Hepatocyte (in vitro differentiated cells): ENCODE measurements at regions not wholly inside any gene's neighbourhood (a gene's known extent, or its start where the extent isn't known, plus 50 kb on each side); places are given as distances from the start of the nearest gene placed in this dataset.

Source experiments
- CTCF ChIP-seq: fragments of 200-600 bp; sonication (generic); IDR thresholded peaks from 2 replicates; pipeline ENCODE4 v1.5.1; 2016; ENCODE audit warnings: antibody characterized with exemption, mild to moderate bottlenecking; ENCODE audit not compliant: poor library complexity
- EZH2 ChIP-seq: fragments of 200-600 bp; sonication (generic); IDR thresholded peaks from 2 replicates; pipeline ENCODE4 v1.6.1; 2016; ENCODE audit warnings: antibody characterized with exemption, mild to moderate bottlenecking, borderline replicate concordance
- EZH2phosphoT487 ChIP-seq: fragments of 200-600 bp; sonication (generic); IDR thresholded peaks from one replicate; pipeline ENCODE4 v1.6.1; 2018; ENCODE audit warnings: antibody characterized with exemption, mild to moderate bottlenecking, low read depth, moderate library complexity; ENCODE audit not compliant: unreplicated experiment, severe bottlenecking

- no peak for TF ChIP-seq CTCF
- no peak for TF ChIP-seq EZH2
- TF ChIP-seq EZH2phosphoT487 = no peak
These were observed 577.8 kb upstream of the NXPH2 start for GRCh38 chr2:139357972-139358371.
